ENCODE measurements at regions not wholly inside any gene's neighbourhood (a gene's known extent, or its start where the extent isn't known, plus 50 kb on each side); places are given as distances from the start of the nearest gene placed in this dataset.

GRCh38 chr20:22795433-22795832, 211.1 kb upstream of the FOXA2 start:
- no peak for ATAC-seq

GRCh38 chr20:22795871-22796270, 211.5 kb upstream of the FOXA2 start:
- no peak for ATAC-seq

GRCh38 chr20:22796469-22797077, 212.2 kb upstream of the FOXA2 start:
- ATAC-seq, result no peak

GRCh38 chr20:22797103-22797502, 212.7 kb upstream of the FOXA2 start:
- no peak for ATAC-seq

GRCh38 chr20:22799687-22800086, 215.3 kb upstream of the FOXA2 start:
- no peak for ATAC-seq

- no peak for ATAC-seq
Measured at GRCh38 chr20:22800129-22800528, 215.8 kb upstream of the FOXA2 start.

GRCh38 chr20:22801528-22801927, 217.2 kb upstream of the FOXA2 start:
- ATAC-seq, result no peak

GRCh38 chr20:22802296-22802695, 217.9 kb upstream of the FOXA2 start:
- ATAC-seq, result no peak

GRCh38 chr20:22805219-22805618, 220.8 kb upstream of the FOXA2 start:
- no peak for ATAC-seq

- ATAC-seq, result no peak
Measured at GRCh38 chr20:22805996-22806395, 221.6 kb upstream of the FOXA2 start.

GRCh38 chr20:22807045-22807444, 222.7 kb upstream of the FOXA2 start:
- no peak for ATAC-seq

- no peak for ATAC-seq
Measured at GRCh38 chr20:22807646-22808244, 223.4 kb upstream of the FOXA2 start.

GRCh38 chr20:22808628-22809027, 224.3 kb upstream of the FOXA2 start:
- ATAC-seq, result no peak

- no peak for ATAC-seq
Measured at GRCh38 chr20:22810030-22810429, 225.1 kb upstream of the SSTR4 start.

- ATAC-seq, result no peak
Measured at GRCh38 chr20:22810626-22811569, 224.2 kb upstream of the SSTR4 start.

GRCh38 chr20:22814471-22815205, 220.5 kb upstream of the SSTR4 start:
- no peak for ATAC-seq

GRCh38 chr20:22815206-22815551, 219.9 kb upstream of the SSTR4 start:
- no peak for ATAC-seq

- no peak for ATAC-seq
Measured at GRCh38 chr20:22815603-22816315, 219.4 kb upstream of the SSTR4 start.

GRCh38 chr20:22818636-22819035, 216.5 kb upstream of the SSTR4 start:
- ATAC-seq, result no peak

GRCh38 chr20:22819112-22819511, 216.0 kb upstream of the SSTR4 start:
- no peak for ATAC-seq

- no peak for ATAC-seq
Measured at GRCh38 chr20:22819784-22820183, 215.3 kb upstream of the SSTR4 start.

- no peak for ATAC-seq
Measured at GRCh38 chr20:22821081-22821727, 213.9 kb upstream of the SSTR4 start.
